Activated T-cell treated with anti-CD3 and anti-CD28 coated beads for 1 hour (primary cell): ENCODE measurements at regions not wholly inside any gene's neighbourhood (a gene's known extent, or its start where the extent isn't known, plus 50 kb on each side); places are given as distances from the start of the nearest gene placed in this dataset.
"Not testable (repeated sequence)": the region's sequence is repeated elsewhere in the genome, so short reads cannot be mapped to it uniquely, and the experiment has no call there.

Experiments used
- DNase-seq: peaks from one replicate; pipeline ENCODE4 v3.0.0-alpha.2; 2020; ENCODE audit warnings: low read depth

GRCh38 chr4:4045823-4046222 lies 180.9 kb downstream of the OTOP1 start:
- not testable (repeated sequence) for DNase-seq

GRCh38 chr4:4046686-4047085 lies 180.0 kb downstream of the OTOP1 start:
- DNase-seq: not testable (repeated sequence)

- not testable (repeated sequence) for DNase-seq
These were observed 179.5 kb downstream of the OTOP1 start for GRCh38 chr4:4047202-4047601.

- not testable (repeated sequence) for DNase-seq
These were observed 178.5 kb downstream of the OTOP1 start for GRCh38 chr4:4048227-4048626.

GRCh38 chr4:4050781-4051180 lies 175.9 kb downstream of the OTOP1 start:
- not testable (repeated sequence) for DNase-seq

GRCh38 chr4:4052933-4053332 lies 173.8 kb downstream of the OTOP1 start:
- DNase-seq: not testable (repeated sequence)

GRCh38 chr4:4057226-4057625 lies 169.5 kb downstream of the OTOP1 start:
- not testable (repeated sequence) for DNase-seq

- DNase-seq: not testable (repeated sequence)
These were observed 142.6 kb downstream of the OTOP1 start for GRCh38 chr4:4084171-4084570.

GRCh38 chr4:4089716-4090419 lies 136.9 kb downstream of the OTOP1 start:
- DNase-seq: not testable (repeated sequence)

- not testable (repeated sequence) for DNase-seq
These were observed 136.0 kb downstream of the OTOP1 start for GRCh38 chr4:4090720-4091119.

GRCh38 chr4:4092159-4092558 lies 134.6 kb downstream of the OTOP1 start:
- not testable (repeated sequence) for DNase-seq

GRCh38 chr4:4099610-4100009 lies 127.1 kb downstream of the OTOP1 start:
- DNase-seq: not testable (repeated sequence)

- DNase-seq: not testable (repeated sequence)
These were observed 119.8 kb downstream of the OTOP1 start for GRCh38 chr4:4106923-4107322.

GRCh38 chr4:4107411-4108107 lies 119.2 kb downstream of the OTOP1 start:
- peak; percentile 67 for DNase-seq

GRCh38 chr4:4115381-4115780 lies 111.3 kb downstream of the OTOP1 start:
- not testable (repeated sequence) for DNase-seq

- DNase-seq: not testable (repeated sequence)
These were observed 109.8 kb downstream of the OTOP1 start for GRCh38 chr4:4116901-4117300.

- not testable (repeated sequence) for DNase-seq
These were observed 92.4 kb downstream of the OTOP1 start for GRCh38 chr4:4134368-4134767.

GRCh38 chr4:4136621-4137020 lies 90.1 kb downstream of the OTOP1 start:
- DNase-seq: not testable (repeated sequence)
